ENCODE measurements at regions not wholly inside any gene's neighbourhood (a gene's known extent, or its start where the extent isn't known, plus 50 kb on each side); places are given as distances from the start of the nearest gene placed in this dataset.
"Not testable (repeated sequence)": the region's sequence is repeated elsewhere in the genome, so short reads cannot be mapped to it uniquely, and the experiment has no call there.

DNA sequence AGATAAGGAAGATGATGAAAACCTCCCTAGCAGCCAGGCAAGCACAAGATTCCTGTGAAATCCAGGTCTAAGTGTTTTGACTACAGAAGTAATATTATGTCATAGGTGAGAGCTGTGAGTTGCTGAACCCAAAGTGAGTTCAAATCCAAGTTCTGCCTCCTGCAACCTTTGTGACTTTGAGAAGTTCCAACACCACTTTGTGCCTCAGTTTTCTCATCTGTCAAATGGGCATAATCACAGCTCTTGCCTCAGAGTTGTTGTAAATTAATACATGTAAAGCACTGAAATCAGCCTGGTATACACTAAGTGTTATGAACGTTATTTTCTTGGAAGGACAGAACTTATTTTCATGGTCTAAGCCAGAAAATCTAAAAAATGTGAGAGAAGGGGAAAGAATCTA, 210.3 kb upstream of the FRG2C start:
- DNase-seq: not testable (repeated sequence)

DNA sequence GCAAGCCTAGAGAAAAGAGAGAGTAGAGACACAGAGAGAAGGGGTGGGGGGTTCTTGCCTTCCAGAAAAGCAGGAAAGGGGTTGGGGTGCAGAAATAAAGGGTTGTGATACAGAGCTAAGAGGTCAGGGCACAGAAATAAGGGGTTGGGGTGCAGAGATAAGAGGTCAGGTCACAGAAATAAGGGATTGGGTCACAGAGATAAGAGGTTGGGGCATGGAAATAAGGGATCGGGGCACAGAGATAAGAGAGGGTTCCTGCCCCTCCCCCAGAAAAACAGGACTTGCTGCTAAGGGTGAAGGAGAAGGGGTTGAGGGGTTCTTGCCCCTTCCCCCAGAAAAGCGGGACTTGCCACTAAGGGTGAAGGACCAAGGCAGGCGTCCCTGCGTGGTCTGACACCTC, 189.6 kb upstream of the FRG2C start:
- not testable (repeated sequence) for DNase-seq

DNA sequence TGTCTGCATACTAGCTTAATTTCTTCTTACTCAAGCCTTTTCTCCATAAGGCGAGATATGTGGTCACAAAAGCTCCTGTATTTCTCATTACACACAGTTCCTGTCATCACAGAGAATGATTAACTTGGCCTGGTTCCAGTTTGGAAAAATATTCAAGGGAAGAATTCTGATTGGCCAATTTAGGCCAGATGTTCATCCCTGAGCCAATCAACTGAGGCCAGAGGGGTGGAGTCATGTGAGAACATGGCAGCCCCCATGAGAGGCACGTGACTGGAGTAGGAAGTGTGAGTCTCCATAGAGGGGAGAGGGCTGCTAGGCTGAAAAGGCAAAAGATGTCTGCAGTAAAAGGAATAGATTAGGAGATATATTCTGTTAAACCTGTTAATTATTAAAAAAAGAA, 167.5 kb upstream of the FRG2C start:
- not testable (repeated sequence) for DNase-seq

DNA sequence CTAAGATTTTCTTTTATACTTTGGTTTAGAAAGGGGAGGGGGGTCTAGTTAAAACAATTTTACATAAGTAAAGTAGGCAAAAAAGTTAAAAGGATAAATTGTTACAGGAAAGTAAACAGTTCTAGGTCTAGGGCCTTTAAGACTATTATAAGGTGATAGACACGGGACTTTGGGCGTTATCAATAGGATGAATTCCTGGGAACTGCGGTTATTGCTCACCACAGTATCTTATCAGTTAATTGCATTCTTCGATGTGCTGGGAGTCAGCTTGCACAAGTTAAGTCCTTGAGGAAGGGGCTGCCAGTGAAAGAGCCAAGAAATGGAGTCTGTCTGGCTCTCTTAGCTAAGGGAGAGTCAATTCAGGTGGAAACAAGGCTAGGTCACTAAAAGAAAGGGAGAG, 163.8 kb upstream of the FRG2C start:
- not testable (repeated sequence) for DNase-seq

DNA sequence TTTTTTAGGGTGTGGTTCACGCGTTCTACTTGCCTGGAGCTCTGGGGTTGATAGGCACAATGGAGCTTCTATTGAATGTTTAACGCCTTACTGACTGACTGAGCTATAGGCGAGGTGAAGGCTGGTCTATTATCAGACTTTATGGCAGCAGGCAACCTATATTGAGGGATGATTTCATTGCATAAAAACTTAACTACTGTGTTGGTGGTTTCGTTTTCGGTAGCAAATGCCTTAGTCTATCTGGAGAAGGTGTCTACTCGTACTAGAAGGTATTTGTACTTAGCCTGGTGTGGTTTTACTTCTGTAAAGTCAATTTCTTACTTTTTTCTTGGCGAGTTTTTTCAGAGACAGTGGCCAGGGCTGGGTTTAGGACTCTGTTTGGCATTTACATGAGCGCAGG, 162.0 kb upstream of the FRG2C start:
- DNase-seq: not testable (repeated sequence)

DNA sequence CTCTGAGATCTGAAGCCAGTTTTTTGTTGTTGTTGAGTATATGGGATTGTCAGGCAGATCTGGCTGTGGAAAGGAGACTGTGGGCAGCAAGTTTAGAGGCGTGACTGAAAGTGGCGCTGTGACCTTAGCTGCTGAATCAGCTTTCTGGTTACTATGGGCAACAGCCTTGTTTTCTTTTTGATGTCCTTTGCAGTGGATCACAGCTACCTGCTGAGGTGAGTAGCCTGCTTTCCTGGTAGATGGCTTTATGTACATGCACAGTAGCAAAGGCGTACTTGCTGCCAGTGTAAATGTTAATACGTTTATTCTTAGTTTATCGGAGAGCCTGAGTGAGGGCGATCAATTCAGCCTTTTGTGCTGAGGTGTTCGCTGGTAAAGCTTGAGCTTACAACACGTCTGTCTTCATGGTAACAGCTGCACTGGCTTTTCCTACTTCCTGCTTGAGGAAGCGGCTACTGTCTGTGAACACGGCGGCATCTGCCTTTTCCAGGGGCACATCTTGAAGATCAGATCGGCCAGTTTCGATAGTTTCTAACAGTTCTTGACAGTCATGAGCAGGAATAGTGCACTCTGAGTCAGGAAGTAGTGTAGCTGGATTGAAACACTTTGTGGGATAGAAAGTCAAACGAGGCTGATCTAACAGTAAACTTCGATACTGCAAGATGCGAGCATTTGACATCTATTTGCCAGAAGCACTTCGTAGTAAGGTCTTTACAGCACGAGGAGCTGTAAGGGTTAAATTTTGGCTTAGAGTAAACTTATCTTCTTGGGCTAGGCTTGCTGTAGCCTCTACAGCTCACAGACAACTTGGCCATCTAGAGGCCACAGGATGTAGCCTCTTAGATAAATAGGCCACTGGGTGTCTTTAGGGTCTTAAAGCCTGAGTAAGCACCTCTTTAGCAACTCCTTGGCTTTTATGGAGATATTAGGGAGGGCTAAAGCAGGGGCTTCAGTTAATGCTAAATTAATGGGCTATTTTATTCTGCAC, 161.1 kb upstream of the FRG2C start:
- not testable (repeated sequence) for DNase-seq

DNA sequence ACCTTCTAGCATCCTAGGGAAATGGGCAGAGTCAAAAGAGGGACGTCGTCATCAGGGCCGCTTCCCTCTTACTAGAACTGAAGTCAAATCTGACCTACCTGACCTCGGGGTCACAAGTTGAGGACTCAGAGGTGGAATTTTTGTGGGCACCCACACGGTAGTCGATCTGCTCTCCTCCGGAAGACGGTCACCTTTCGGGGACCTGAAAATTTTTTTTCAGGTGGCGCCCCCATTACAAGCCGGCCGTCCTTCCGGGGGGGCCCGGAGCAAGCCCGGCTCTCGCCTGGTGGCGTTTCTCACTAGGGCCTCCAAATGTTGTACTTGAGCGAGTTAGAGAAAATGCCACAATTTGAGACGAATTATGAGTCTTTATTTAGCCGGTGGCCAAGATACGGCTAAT, 157.5 kb upstream of the FRG2C start:
- no peak for DNase-seq

DNA sequence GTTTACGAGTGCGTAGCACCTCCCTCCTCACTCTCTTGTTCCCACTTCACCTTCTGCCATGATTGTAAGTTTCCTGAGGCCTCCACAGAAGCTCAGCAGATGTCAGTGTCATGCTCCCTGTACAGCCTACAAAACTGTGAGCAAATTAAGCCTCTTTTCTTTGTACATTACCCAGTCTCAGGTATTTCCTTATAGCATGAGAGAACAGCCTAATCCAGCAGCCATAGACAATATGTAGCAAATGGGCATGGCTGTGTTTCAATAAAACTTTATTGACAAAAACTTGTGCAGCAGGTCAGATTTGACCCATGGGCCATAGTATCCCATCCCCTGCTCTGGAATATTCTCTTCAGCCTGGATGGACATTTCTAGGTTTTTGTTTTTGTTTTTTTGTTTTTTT, 156.2 kb upstream of the FRG2C start:
- not testable (repeated sequence) for DNase-seq

DNA sequence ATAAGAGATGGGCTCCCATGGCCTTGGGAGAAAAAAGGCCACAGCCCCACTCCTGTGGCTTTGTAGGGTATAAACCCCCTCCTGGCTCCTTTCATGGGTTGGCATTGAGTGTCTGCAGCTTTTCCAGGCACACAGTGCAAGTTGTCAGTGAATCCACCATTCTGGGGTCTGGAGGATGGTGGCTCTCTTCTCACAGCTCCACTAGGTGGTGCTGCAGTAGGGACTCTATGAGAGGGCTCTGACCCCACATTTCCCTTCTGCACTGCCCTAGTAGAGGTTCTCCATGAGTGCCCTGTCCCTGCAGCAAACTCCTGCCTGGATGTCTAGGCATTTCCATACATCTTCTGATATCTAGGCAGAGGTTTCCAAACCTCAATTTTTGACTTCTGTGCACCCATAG, 136.5 kb upstream of the FRG2C start:
- DNase-seq: not testable (repeated sequence)

DNA sequence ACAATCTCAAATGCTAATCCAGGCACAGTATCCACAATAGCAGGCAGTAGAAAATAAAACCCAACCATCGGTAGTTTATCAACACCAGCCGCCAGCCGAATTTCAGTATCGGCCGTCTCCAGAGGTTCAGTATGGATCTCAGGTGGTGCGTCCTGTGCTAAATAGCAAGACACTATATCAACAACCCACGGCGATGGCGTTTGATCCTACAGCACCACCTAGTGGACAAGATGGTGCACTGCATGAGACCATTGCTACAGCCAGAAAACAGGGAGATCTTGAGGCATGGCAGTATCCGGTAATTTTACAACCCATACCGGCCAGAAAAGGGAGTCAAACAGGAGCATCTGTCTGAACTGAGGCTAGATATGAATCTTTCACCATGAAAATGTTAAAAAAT, 112.0 kb upstream of the FRG2C start:
- DNase-seq: not testable (repeated sequence)

DNA sequence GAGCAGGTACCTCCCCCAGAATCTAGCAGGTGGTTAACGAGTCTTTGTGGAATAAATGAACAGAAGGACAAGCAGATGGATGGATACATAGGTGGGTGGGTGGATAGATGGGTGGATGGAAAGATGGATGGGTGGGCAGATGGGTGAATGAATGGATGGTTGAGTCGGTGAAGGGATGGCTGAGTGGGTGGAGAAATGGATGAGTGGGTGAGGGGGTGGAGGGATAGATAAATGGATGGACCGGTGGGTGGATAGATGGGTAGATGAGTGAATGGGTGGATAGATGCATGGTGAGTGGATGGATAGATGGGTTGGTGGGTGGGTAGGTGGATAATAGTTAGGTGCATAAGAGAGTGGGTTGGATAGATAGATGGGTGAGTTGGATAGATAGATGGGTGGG, 99.7 kb upstream of the FRG2C start:
- not testable (repeated sequence) for DNase-seq

DNA sequence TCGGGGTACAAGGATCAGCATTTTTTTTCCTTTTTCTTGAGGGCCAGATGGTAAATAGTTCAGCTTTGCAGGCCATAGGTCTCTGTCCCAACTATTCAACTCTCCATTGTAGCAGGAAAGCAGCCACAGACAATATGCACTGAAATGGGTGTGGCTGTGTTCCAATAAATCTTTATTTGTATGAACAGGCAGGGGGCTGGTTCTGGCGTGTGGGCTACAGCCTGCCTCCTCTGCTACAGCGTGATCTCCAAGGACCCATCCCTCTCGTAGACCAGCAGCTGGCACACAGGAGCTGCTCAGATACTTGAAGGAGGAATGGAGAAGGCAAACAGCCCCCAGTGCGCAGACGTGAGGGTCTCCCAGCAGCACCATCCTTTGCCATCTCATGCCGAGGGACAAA, 91.8 kb upstream of the FRG2C start:
- DNase-seq: not testable (repeated sequence)

DNA sequence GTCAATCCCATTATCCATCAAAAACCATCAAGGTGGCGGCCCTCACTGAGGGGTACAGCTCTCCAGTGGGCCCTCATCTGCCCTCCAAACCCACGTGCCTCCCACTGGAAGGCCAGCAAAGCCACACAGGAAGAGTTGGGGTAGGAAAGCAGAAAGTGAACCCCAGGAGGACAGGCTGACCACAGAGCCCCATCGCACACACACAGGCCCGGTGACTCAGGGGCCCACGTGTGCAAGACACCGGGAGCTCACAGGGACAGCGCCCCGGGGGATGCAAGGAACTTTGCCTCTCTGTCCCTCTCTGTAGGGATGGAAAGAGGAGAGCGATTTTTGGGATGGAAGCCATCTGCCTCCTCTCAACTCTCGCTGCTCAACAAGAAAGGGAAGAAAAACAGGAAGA, 85.0 kb upstream of the FRG2C start:
- DNase-seq: not testable (repeated sequence)

DNA sequence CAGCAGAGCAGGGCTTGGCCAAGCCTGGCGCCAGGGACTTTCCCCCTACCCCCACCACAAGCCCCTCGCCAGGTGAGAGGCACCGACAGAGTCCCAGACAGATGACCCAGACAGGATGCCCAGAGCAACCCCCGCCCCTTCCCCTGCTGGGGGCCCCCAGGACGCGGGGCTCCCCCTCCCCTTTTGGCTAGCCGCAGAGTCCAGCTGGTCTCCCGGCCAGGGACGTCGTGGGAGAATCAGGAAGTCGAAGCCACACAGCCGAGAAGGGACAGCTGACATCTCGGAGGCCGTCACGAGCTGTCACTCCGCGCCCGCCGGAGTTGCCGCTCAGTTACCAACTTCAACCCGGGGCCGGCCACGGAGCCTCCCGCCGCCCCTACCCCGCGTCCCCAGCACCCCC, 84.6 kb upstream of the FRG2C start:
- not testable (repeated sequence) for DNase-seq

DNA sequence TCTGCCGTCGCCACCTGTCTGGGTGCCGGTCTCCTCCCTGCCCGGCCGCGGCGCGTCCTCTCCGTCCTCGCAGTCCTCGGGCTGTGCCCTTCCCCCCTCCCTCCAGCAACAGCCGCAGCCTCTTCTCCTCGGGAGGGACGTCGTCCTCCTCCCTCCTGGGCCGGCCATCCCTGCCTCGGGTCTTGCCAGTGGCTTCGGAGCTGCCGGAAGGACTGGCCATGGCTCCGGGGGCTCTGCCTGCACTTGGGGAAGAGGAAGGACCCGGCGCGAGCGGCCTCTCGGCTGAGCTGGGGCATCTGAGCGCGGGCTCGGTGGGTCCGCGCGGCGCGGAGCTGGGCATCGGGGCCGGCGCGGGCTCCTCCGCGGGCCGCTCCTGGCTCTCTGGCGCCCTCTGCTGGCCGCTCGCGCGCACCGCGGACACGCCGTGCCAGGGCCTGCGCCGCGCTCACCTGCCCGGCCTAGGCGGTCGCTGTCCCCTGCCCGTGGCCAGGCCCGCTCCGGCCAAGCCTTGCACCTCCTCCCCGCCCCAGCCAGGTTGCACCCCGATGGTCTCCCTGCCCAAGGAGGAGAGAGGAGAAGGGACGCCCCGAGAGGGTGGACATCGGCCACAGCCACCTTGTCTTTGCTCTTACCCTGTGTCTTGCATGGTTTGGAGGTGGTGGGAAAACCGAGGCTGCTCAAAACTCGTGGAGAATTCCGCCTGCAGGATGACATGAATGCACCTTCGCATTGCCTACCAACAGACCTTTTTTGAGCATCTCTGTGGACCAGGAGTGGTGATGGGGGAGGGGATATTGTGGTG, 83.9 kb upstream of the FRG2C start:
- peak; percentile 25 for DNase-seq

DNA sequence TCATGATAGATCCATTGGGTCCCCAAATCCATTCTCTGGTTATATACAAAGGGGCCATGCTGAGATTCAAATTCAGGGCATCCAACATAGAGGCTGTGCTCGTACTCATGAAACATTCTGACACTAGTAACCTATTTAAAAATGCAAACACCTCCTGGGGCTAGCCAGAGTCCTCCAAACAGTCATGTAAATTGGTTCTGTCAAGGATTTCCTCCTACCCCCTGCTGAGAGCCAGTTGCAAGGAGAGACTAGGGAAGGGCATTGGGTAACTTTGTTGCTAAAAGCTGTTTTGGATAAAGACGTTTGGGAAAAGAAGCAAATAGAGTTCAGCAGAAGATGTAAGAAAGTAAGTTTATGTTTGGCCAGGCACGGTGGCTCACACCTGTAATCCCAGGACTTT, 81.6 kb upstream of the FRG2C start:
- DNase-seq: not testable (repeated sequence)

DNA sequence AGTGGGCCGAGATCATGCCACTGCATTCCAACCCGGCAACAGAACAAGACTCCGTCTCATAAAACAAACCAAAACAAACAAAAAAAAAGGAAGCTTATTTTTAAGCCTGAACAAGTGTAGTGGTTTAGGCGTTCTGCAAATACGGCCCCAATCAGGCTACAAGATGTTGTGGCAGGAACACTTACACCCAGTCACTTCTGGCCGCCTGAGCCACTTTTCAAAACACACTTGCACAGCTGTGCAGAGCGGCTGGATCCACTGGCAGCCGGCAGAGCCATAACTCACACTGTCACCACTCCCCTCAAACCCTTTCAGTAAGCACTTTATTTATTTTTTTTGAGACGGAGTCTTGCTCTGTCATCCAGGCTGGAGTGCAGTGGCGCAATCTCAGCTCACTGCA, 81.0 kb upstream of the FRG2C start:
- not testable (repeated sequence) for DNase-seq

DNA sequence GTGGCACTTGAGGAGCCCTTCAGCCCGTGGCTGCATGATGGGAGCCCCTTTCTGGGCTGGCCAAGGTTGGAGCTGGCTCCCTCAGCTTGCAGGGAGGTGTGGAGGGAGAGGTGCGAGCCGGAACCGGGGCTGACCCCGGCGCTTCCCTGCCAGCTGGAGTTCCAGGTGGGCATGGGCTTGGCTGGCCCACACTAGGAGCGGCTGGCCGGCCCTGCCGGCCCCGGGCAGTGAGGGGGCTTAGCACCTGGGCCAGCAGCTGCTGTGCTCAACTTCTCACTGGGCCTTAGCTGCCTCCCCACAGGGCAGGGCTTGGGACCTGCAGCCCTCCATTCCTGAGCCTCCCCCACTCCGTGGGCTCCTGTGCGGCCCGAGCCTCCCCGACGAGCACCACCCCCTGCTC, 76.4 kb upstream of the FRG2C start:
- DNase-seq: not testable (repeated sequence)

DNA sequence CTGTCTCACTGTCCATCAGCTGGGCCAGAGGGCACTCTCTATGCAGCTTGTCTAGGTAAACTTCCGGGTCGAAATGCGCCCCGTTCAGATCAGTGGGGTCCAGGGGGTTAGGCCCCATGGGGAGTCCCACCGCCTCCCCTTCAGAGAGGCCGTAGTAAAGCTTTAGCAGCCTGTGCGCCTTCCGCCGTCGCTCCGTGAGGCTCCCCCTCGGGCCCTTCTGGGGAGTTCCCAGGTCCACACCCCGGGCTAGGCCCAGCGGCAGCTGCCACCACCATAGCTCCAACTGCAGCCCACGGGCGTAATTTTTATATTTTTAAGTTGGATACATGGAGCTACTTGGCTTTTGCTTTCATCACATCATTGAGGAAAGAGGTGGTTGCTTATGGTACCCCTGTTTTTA, 73.7 kb upstream of the FRG2C start:
- not testable (repeated sequence) for DNase-seq

DNA sequence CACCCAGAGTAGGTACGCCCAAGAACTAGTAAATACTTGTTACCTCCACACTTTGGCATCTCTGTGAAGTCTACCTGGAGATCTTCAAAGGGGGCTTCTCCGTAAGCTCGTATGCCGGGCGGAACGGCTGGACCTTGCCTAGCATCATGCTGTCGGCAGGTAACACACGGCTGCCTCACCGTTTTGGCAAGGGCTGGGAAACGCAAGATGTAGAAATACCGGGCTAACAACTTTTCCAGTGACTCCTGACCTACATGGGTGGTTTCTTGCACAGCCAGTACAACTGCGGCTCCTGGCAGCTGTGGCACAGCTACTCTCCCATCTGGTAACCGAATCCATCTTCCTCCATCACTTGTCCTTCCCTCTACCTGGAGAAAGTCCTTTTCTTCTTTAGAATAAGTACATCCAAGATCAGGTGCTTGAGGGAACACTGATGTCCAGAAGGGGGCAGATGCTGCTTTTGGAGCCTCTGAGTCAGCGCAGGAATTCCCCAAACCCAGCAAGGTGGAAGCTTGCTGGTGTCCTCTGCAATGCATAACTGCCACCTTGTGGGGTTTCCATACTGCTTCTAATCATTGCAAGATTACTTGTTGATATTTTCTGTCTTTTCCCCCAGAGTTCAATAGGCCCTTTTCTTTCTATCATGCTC, 59.7 kb upstream of the FRG2C start:
- not testable (repeated sequence) for DNase-seq

DNA sequence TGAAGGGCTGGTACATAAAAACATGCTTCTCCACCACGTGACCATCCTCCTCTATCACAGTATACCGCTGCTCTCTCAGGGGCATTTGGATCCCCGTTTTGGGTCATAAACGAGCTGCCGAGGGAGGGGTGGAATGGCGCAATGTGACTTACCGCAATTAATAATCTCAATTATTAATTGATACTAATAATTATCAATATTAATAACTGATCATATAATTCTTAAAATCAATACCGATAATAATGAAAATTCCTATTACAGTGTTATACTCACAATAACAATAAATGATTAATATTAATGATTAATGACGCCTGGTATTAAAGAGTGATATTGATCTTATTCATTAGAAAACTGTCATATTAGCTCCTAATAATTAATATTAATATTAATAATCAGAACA, 56.1 kb upstream of the FRG2C start:
- DNase-seq: not testable (repeated sequence)

DNA sequence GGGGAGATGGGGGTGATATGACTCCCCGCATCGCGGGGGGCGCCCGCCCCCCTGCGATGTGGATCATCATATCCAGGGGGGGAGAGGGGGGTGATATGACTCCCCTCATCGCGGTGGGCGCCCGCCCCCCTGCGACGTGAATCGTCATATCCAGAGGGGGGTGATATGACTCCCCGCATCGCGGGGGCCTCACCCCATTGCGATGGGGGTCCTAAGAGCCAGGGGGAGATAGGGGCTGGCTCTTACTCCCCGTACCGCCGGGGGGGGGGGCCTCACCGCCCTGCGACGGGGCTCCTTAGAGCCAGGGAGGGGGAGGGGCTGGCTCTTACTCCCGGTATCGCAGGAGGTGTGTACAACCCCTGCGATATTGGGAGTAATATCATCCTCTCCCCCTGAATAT, 54.5 kb upstream of the FRG2C start:
- DNase-seq: not testable (repeated sequence)

DNA sequence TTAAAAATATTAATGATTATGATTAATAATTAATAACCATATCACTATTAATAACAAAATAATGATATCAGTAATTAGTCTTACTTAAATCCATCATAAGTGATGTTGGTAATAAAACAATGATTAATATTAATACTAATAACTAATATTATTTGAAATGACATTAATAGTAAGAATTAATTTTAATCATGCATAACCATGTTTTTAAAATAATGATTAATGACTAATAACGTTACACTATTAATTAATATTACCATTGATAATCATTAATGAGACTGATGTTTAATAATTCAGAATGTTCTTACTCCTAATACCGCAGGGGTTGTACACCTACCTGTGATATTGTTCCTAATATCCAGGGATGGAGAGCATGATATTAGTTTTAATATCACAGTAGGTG, 53.4 kb upstream of the FRG2C start:
- no peak for DNase-seq
